Adrenal gland (tissue), 9 donors: ENCODE measurements at regions not wholly inside any gene's neighbourhood (a gene's known extent, or its start where the extent isn't known, plus 50 kb on each side); places are given as distances from the start of the nearest gene placed in this dataset.

Source experiments
- DNase-seq, 7 donors: peaks; one replicate each; pipeline ENCODE4 v3.0.0-alpha.2; 2019 to 2020
- H3K27ac ChIP-seq, 5 donors: fragments of 200-600 bp; sonication (generic) in 4 of 5; 1 replicate in 3 of 5; 2 replicates in 2 of 5; pipeline versions ENCODE4 v1.5.1 to v1.8.0; 2016 to 2020; ENCODE audit warnings: mild to moderate bottlenecking in 1 of 5
- H3K27me3 ChIP-seq: fragments of 200-600 bp; 2 replicates; pipeline ENCODE4 v1.8.0; 2021
- H3K36me3 ChIP-seq, 2 donors: fragments of 200-600 bp; replicated peaks in 1 of 2; 1 replicate in 1 of 2; 2 replicates in 1 of 2; pipeline versions ENCODE4 v1.5.1 to v1.8.0; 2018 to 2022
- H3K4me1 ChIP-seq, 2 donors: fragments of 200-600 bp; replicated peaks in 1 of 2; 1 replicate in 1 of 2; 2 replicates in 1 of 2; pipeline versions ENCODE4 v1.5.1 to v1.8.0; 2018 to 2021
- H3K4me3 ChIP-seq, 4 donors: fragments of 200-600 bp; sonication (generic) in 3 of 4; one replicate each; pipeline ENCODE4 v1.5.1; 2016 to 2018
- H3K9me3 ChIP-seq, 3 donors: fragments of 200-600 bp; sonication (generic) in 1 of 3; replicated peaks in 1 of 3; 1 replicate in 2 of 3; 2 replicates in 1 of 3; pipeline versions ENCODE4 v1.5.1 to v1.8.0; 2016 to 2021
- POLR2A ChIP-seq, 2 donors: fragments of 450-650 bp; IDR thresholded peaks; one replicate each; pipeline ENCODE4 v1.6.1; 2017; ENCODE audit warnings: antibody characterized with exemption in 2 of 2, mild to moderate bottlenecking in 2 of 2, moderate library complexity in 1 of 2
- WGBS, 4 donors: extraction: QIAGEN DNeasy Blood & Tissue Kit in 2 of 4; methylation state at CpG; one replicate each; pipeline versions ENCODE4 v1.1.5 to v1.1.7; 2013 to 2017; 5-methylcytosine and 5-hydroxymethylcytosine counted together
- intact Hi-C, 2 donors: fragments of 100-400 bp; cut with DNase I; formaldehyde crosslinking; loops; one replicate each; pipeline versions ENCODE4 v1.14.1 to v1.15.0; 2022 to 2023
- TF ChIP-seq, protein P1 (sequence below), 6 experiments: fragments of 450-650 bp in 4 of 6; fragments of 200-600 bp in 2 of 6; sonication (generic) in 1 of 6; IDR thresholded peaks; 1 replicate in 5 of 6; 2 replicates in 1 of 6; pipeline versions ENCODE4 v1.5.1 to v1.8.0; 2016 to 2021; ENCODE audit warnings: antibody characterized with exemption in 6 of 6, mild to moderate bottlenecking in 2 of 6, moderate library complexity in 1 of 6
- donor health status: healthy with polysubstance abuse.
- donor health status: Bipolar disorder and iron deficiency.
- donor health status: DM: yes; HTN: yes; CAD: no.
- donor health status: DM: no; HTN: no; CAD: no.
- donor health status: DM: no; HTN: no; CAD: no.

DNA sequence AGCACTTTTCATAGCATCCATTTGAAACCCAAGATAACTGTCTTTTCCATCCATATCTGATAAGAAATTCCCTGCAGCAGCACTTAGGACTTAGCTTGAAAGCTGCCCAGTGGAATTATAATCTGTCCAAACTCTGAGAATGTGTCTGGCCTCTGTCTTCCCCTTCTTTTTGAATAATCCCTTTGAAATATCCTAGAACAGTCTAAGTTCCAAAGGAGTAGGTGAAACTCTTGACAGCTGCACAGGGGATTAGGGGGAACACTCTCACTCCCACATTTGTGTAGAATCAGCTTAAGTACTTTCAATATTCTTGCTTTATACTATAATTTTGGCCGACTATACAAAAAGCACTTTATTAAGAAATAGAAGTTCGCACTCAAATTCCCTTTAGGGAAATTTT, 157.7 kb downstream of the PAPSS1 start:
- no peak for DNase-seq
- Histone ChIP-seq H3K4me1 (no peaks in the 10 kb centered on the region), H3K27me3 (no peaks in the 10 kb centered on the region), H3K4me3 (no peak overlapping the region), H3K27ac (no peak overlapping the region), H3K9me3 (no peaks in the 10 kb centered on the region), H3K36me3 (no peaks in the 10 kb centered on the region)
- WGBS, 4 donors = 80 to 89% (median 85%) methylated on average over 2 of the region's 2 CpGs
- intact Hi-C loops = no loop called here
- no peak for TF ChIP-seq POLR2A (IDR thresholded peaks at IDR 0.05)
- TF ChIP-seq, protein P1, sequence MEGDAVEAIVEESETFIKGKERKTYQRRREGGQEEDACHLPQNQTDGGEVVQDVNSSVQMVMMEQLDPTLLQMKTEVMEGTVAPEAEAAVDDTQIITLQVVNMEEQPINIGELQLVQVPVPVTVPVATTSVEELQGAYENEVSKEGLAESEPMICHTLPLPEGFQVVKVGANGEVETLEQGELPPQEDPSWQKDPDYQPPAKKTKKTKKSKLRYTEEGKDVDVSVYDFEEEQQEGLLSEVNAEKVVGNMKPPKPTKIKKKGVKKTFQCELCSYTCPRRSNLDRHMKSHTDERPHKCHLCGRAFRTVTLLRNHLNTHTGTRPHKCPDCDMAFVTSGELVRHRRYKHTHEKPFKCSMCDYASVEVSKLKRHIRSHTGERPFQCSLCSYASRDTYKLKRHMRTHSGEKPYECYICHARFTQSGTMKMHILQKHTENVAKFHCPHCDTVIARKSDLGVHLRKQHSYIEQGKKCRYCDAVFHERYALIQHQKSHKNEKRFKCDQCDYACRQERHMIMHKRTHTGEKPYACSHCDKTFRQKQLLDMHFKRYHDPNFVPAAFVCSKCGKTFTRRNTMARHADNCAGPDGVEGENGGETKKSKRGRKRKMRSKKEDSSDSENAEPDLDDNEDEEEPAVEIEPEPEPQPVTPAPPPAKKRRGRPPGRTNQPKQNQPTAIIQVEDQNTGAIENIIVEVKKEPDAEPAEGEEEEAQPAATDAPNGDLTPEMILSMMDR (IDR thresholded peaks at IDR 0.05) = no peak

DNA sequence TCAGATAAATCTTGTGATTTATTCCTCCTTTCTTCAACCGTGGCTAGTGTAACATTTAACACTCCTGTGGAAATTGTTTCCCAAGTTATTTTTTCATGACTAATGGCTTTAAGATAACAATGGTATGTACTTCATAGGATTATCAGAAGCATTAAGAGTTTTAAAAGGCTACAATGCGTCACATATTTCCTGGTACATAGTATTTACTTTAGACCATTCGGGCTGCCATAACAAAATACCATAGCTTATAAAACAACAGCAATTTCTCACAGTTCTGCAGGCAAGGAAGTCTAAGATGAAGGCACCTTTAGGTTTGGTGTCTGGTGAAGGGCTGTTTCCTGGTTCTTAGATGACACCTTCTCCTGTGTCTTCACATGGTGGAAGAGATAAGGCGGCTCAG, 158.6 kb downstream of the PAPSS1 start:
- intact Hi-C loops = no loop called here
- WGBS, 4 donors = 43 to 51% (median 48%) methylated on average over 4 of the region's 4 CpGs
- no peak overlapping the region for H3K27ac ChIP-seq
- H3K4me3 ChIP-seq = no peak overlapping the region
- TF ChIP-seq POLR2A (IDR thresholded peaks at IDR 0.05) = no peak
- TF ChIP-seq, protein P1 (IDR thresholded peaks at IDR 0.05) = no peak
- no peak for DNase-seq
- no peaks in the 10 kb centered on the region for H3K36me3 ChIP-seq
- no peaks in the 10 kb centered on the region for H3K27me3 ChIP-seq
- no peaks in the 10 kb centered on the region for H3K9me3 ChIP-seq
- no peaks in the 10 kb centered on the region for H3K4me1 ChIP-seq

DNA sequence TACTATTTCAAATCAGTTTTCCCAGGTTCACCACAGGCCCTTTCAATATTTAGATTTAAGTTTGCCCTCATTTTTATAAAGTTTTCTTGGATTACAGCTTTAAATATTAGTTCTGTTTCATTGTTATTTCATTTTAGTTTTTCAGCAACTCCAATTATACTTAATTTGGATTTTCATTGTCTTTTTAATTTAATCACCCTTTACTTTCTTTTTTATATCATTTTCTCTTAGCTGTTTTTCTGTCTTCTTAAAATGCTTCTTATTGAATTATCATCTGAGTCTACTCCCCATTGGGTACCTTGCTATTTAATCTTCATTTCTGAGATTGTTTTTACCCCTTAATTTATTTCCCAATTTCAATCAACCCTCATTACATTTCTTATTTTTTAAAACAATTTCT, 160.4 kb downstream of the PAPSS1 start:
- DNase-seq = no peak
- Histone ChIP-seq H3K4me1 (no peaks in the 10 kb centered on the region), H3K27me3 (no peaks in the 10 kb centered on the region), H3K4me3 (no peak overlapping the region), H3K36me3 (no peaks in the 10 kb centered on the region), H3K27ac (no peak overlapping the region), H3K9me3 (no peaks in the 10 kb centered on the region)
- intact Hi-C loops = no loop called here
- TF ChIP-seq, protein P1 (IDR thresholded peaks at IDR 0.05) = no peak
- no peak for TF ChIP-seq POLR2A (IDR thresholded peaks at IDR 0.05)

DNA sequence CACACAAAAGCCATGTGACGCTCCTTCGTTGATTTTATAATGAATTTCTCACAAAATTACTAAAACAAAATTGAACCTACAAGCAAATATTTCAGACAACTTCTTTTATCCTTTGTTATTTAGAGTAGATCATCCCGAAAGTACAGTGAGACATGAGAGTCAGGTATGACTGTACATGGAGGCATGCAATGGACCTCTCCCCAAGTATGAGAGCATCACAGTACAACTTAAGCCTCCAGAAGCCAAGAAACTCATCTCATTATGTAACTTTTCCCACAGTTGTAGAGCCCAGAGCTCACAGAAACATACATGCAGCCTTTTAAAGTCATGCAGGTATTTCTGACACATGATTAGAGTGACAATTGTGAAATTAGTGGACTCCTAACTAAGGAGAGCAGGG, 167.7 kb downstream of the PAPSS1 start:
- Histone ChIP-seq H3K27ac (no peak overlapping the region), H3K4me1 (no peaks in the 10 kb centered on the region), H3K36me3 (no peaks in the 10 kb centered on the region), H3K27me3 (no peaks in the 10 kb centered on the region), H3K9me3 (peaks cover 0 to 5% (median 0%) of the 10 kb centered on the region in 3 donors), H3K4me3 (no peak overlapping the region)
- TF ChIP-seq POLR2A (IDR thresholded peaks at IDR 0.05) = no peak
- TF ChIP-seq, protein P1 (IDR thresholded peaks at IDR 0.05) = no peak
- no peak for DNase-seq
- 63 to 91% (median 77%) methylated on average over 3 of the region's 3 CpGs for WGBS, 4 donors
- intact Hi-C loops = no loop called here
